Astrocyte of the cerebellum (primary cell): ENCODE measurements at regions not wholly inside any gene's neighbourhood (a gene's known extent, or its start where the extent isn't known, plus 50 kb on each side); places are given as distances from the start of the nearest gene placed in this dataset.

Source experiments
- DNase-seq: peaks from one replicate; pipeline ENCODE4 v3.0.0-alpha.2; 2011; ENCODE audit warnings: low read depth
- H3K4me3 ChIP-seq: 2 replicates; pipeline ENCODE4 v1.5.1; 2011; ENCODE audit warnings: mild to moderate bottlenecking, low read depth, low read length, moderate library complexity
- in situ Hi-C: cut with HindIII; loops from 2 replicates; pipeline ENCODE4 v1.10.0; 2017; ENCODE audit warnings: low sequenced_read_pairs
- TF ChIP-seq, protein P1 (sequence below): IDR thresholded peaks from 2 replicates; pipeline ENCODE4 v1.5.1; 2012; ENCODE audit warnings: low read length, low read depth, moderate library complexity, mild to moderate bottlenecking; ENCODE audit errors: missing control alignments

DNA sequence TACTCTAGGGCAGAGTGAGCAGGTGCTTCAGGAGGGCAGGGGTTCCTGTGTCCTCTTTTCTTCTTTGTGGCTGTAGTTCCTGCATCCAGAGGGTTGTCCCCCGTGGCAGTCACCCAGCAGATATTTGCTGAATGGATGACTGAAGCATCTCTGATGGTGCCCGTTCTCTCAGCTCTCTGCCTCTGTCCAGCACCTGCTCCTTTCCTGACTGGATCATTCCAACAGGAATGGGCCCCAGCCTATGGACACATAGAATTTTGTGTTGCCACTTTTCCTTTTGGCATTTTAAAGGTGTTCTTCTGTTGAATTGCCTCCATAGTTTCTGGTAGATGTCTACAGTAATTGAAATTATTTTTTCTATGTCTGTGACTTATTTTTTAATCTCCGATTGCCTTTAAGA is 372.5 kb upstream of the C1orf174 start:
- H3K4me3 ChIP-seq = no peak overlapping the region
- TF ChIP-seq, protein P1, sequence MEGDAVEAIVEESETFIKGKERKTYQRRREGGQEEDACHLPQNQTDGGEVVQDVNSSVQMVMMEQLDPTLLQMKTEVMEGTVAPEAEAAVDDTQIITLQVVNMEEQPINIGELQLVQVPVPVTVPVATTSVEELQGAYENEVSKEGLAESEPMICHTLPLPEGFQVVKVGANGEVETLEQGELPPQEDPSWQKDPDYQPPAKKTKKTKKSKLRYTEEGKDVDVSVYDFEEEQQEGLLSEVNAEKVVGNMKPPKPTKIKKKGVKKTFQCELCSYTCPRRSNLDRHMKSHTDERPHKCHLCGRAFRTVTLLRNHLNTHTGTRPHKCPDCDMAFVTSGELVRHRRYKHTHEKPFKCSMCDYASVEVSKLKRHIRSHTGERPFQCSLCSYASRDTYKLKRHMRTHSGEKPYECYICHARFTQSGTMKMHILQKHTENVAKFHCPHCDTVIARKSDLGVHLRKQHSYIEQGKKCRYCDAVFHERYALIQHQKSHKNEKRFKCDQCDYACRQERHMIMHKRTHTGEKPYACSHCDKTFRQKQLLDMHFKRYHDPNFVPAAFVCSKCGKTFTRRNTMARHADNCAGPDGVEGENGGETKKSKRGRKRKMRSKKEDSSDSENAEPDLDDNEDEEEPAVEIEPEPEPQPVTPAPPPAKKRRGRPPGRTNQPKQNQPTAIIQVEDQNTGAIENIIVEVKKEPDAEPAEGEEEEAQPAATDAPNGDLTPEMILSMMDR = no peak
- in situ Hi-C loops = no loop called here

DNA sequence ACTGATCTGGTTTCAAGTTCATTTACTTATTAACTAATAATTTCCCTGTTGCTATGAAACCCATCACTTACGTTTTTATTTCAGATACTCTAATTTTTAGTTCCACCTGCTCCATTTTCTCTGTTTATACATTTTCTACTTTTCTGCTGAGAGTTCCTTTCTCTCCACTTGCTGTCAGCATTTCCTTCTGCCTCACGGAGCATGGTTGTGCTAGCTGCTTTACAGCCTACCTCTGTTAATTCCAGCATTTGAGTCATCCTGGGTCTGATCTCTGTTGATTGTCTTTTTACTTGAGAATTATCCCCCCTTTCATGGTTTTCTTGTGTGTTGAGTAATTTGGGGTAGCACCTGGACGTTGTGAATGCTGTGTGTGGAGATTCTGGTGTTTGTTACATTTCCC is 373.2 kb upstream of the C1orf174 start:
- in situ Hi-C loops = no loop called here
- no peak overlapping the region for H3K4me3 ChIP-seq
- TF ChIP-seq, protein P1 = no peak
- DNase-seq = no peak

More for the DNA sequence above, 372.5 kb upstream of the C1orf174 start:
- DNase-seq = no peak

DNA sequence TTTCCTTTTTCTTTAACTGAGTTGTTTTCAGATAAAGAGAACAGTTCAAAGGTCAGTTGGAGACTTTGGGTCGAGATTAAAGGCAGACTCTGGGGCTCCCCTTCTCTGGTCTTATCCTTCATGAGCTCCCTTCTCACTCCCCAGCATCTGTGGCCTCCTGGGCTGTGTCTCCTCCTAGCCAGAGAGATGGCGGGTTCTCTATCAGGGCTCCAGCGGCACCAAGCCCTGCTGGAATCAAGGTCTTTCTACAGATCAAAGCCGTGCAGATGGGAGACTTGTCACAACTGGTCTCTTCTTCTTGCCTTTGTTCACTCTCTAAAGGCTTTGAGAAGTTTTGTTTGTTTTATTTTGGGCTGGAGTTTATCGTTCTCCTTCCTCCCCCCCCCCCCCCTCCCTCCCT is 373.7 kb upstream of the C1orf174 start:
- H3K4me3 ChIP-seq = no peak overlapping the region
- TF ChIP-seq, protein P1 = no peak
- DNase-seq = no peak
- in situ Hi-C loops = no loop called here

DNA sequence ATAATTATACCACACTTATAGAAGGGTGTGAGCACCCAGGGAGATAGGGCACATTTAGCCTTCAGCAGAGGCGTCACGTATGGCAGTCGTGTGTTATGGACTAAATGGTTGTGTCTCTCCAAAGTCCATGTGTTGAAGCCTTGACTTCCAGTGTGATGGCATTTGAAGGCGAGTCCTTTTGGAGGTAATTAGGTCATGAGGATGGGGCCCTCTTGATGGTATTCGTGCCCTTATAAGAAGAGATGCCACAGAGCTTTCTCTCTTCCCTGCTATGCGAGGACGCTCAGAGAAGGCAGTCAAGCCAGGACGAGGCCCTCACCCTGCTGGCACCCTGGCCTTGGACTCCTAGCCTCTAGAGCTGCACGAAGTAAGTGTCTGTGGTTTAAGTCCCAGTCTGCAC is 375.0 kb upstream of the C1orf174 start:
- H3K4me3 ChIP-seq = no peak overlapping the region
- in situ Hi-C loops = no loop called here
- no peak for DNase-seq
- TF ChIP-seq, protein P1 = no peak

DNA sequence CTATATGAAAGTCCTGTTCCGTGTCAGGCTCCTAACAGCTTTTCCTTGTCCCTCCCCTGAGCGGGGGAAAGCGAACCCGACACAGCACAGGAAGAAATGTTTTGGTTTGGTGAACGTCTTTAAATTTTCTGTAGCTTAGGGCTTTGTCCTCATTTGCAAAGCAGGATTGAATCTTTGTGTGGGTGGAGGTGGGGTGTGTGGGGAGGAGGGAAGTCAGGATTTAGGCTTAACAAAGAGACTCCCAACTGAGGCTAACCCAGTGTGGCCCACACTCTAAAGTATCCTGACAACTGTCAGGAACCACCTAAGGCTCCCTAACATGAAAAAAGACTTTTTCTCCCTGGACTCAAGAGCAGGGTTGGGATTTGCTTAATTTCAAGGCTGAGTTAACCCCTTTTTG is 376.2 kb upstream of the C1orf174 start:
- no peak overlapping the region for H3K4me3 ChIP-seq
- DNase-seq = no peak
- TF ChIP-seq, protein P1 = no peak
- in situ Hi-C loops = no loop called here

DNA sequence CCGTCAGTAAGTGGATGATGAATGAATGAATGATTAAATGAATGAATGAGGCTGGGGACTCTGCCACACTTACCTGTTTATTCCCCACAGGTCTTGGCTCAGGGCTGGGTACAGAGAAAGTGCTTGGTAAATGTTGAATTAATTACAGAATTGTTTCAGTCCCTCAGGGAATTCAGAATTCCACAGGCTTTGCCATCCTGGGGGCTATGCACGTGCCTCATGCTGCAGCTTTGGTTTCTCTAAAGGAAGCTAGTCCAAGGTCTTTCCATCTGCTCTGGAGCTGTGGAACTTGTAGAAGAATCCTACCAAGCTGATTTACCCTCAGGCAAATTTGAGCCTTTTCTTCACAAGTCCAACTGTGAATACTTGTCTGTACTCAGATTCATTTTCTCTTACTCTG is 376.8 kb upstream of the AJAP1 start:
- no peak for DNase-seq
- in situ Hi-C loops = no loop called here
- H3K4me3 ChIP-seq = no peak overlapping the region
- TF ChIP-seq, protein P1 = no peak

DNA sequence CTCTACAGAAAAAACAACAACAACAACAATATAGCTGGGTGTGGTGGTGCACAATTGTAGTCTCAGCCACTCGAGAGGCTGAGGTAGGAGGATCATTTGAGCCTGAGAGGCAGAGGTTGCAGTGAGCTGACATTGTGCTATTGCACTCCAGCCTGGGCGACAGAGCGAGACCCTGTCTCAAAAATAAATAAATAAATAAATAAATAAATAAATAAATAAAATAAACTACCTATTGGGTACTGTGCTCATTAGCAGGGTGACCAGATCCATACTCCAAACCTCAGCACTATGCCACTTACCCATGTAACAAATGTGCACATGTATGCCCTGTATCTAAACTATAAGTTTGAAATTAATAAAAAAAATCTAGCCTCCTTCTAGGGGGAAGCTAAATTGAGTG is 369.4 kb upstream of the AJAP1 start:
- TF ChIP-seq, protein P1 = no peak
- no peak overlapping the region for H3K4me3 ChIP-seq
- in situ Hi-C loops = no loop called here

More for the DNA sequence above, 369.4 kb upstream of the AJAP1 start:
- DNase-seq = no peak
